DMS79 treated with DMSO at 0.1 percent for 48 hours (cell line): ENCODE measurements at regions not wholly inside any gene's neighbourhood (a gene's known extent, or its start where the extent isn't known, plus 50 kb on each side); places are given as distances from the start of the nearest gene placed in this dataset.
"Not testable (repeated sequence)": the region's sequence is repeated elsewhere in the genome, so short reads cannot be mapped to it uniquely, and the experiment has no call there.

Source experiments
- DNase-seq: peaks from one replicate; lab custom pipeline; 2025; lab: John Stamatoyannopoulos, UW

DNA sequence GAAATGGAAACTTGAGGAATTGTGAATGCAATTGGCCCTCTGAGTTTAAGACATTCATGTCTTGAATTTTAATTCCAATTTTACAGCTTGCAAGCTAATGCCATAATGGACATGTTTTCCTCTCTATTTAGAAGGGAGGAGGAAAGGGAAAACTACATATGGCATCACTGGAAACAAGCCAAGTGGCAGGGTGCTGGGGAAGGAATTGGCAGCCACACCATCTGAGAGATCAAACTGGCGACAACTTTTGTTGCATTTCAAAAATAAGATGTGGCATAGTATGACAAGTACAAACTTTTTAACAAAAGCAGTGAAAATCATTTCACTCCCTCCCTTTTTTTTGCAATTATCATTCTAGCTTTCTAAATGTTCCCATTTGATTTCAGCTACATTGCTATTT, 615.6 kb downstream of the CENPC start:
- DNase-seq: no peak

DNA sequence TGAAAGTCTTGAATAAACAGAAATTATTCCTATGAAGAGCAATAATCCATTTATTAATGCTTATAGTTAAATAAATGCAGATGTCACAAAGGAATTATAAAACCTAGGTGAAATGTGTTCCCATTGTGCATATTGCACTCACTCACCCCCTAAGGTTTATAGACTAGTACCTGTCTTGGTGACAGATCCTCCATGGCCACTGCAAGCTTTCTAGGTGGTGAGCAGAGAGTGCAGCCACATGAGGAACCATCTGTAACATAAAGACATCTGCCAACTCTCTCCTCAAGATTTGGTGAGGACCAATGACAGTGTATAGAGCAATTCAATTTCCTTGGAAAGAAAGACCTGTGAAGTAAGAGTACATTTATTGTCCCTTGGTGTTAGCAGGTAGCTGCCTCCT, 616.4 kb downstream of the CENPC start:
- not testable (repeated sequence) for DNase-seq

DNA sequence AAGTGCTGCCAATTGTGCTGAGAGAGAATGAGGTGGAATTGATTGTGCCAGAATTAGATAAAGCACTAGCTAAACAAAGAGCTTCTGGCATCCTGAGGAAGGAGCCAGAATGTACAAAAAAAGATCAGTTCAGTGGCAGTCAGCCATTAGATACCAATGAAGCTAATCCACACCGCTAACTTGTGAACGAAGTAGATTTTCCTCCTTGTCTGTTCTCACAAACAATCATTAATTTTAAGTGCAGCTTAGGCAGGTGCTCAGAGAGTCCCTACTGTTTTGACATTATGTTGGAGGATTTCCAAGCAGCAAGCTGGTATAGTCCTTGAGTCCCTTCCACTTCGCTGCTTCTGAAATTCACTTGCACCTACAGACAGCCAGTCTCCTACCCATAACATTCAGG, 617.4 kb downstream of the CENPC start:
- DNase-seq: peak; percentile 62

DNA sequence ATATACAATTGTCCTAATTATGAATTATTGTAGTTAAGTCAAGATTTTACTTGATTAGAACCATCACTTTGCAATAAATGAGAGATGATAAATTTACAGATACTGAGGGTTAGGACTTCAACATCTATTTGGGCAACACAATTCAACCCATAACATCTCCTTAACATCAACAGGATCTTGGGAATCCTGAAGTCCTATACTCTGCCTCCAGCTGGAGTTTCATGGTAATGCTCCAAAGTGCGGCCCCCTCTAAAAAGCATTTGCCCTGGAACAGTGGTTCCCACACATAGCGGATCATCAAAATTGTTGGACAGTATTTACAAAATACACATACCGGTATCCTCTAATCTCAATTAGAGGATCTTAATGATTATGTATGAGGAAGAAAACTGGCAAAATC, 618.6 kb downstream of the CENPC start:
- DNase-seq: no peak

DNA sequence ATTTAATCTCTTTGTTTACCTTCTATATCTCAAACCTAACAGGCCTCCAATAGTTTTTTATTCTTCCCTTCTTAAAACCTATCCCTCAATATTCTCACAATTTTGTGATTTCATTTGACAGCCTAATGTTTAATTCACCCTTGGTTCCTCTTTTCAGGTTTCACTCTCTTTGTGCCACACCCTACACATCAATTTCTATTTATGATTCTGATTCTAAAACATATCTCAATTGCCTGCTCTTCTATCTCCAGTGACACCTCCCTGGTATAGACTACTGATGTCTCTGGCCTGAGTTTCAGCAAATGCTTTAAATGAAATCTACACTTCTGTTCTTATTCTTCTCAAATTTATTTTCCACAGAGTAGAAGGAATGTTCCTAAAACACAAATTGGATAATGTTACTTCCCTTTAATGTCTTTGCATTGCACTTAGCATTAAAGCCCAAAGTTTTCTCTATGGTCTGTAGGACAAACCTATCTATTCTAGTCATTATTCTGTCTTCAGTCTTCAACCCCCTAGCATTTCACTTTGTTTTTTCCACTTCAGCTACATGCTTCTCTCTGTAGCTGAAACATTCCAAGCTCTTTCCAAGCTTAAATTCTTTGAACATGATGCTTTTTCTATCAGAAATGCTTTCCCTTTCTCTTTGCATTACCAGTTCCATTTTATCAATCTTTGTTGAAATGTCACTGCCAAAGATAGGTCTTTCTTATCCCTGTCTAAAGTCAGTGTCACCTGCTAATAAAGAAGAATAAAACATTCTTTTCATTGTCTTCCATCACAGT, 622.0 kb downstream of the CENPC start:
- no peak for DNase-seq

DNA sequence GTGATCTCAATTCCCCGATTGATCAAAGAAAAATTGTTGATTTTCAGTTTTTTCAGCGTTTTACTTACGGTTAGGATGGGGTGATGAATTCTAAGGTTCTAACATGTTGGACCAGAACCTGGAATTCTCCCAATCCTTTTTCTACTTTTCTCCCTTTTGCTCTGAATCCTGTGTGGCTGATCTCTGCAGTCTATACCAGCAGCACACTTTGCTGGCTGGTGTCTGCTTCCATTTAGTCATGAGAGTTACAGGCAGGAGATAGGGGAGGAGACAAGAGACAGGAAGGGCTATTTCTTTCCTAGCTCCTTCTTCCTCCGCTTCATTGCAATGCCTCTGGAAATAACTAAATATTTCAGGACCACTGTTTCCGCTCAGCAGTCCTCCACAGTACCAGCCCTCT, 623.9 kb downstream of the CENPC start:
- no peak for DNase-seq

DNA sequence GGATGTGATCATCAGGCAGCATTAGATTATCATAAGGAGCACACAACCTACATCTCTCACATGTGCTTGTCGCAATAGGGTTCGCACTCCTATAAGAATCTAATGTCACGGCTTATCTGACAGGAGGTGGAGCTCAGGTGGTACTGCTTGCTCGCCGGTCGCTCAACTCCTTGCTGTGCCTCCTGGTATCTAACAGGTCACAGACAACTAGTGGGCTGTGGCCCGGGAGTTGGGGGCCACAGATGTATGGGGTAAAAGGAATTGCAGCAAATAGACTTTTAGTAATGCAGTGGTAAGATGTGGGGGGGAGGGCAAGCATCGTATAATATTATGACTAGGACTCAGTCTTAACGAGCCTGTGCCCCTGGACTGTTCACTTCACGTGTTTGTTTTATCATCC, 624.8 kb downstream of the CENPC start:
- no peak for DNase-seq

DNA sequence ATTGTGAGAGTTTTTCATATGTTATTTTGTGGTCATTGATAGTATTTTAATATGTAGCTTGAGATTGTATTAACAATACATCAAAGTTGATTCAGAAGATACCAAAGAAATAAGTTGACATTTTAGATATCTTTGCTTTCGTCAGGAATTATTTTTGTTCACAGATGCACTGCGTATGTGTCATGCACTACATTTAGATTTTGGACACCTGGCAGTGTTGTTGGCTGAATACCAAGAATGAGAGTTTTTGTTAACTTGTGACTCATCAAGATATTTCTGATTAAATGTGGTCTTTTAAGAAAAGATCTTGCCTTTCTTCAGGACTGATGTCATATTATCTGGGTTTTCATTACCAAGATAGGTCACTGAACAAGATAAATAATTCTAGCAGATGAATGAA, 633.4 kb downstream of the CENPC start:
- DNase-seq: no peak

DNA sequence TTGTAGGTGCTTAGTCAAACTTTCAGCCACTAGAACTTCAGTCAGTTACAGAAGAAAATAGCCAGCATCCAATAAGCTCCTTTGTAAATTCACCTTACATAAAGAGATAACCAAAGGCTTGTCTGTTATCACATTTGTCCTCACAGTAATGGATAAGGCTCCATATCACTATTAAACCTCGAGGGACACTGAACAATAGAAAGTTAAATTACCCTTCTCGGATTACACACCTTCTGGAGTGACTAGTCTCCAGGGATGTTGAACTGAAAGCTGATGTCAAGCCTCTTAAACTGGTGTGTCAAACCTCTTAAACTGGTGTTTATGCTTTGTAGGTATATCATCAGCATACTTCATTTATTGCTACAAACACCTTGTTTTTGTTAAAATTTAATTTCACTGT, 639.0 kb downstream of the CENPC start:
- no peak for DNase-seq

DNA sequence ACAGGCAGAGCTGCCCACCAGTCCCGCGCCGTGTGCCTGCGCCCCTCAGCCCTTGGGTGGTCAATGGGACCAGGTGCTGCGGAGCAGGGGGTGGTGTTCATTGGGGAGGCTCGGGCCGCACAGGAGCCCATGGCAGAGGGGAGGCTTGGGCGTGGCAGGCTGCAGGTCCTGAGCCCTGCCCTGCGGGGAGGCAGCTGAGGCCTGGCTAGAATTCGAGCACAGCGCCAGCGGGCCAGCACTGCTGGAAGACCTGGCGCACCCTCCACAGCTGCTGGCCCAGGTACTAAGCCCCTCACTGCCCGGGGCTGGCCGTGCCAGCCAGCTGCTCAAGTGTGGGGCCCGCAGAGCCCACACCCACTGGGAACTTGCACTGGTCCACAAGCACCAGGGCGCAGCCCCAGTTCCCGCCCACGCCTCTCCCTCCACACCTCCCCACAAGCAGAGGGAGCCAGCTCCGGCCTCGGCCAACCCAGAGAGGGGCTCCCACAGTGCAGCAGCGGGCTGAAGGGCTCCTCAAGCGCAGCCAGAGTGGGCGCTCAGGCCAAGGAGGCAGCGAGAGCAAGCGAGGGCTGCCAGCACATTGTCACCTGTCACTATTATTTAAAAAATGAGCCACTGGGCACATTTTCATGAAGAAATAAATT, 645.8 kb downstream of the CENPC start:
- no peak for DNase-seq

DNA sequence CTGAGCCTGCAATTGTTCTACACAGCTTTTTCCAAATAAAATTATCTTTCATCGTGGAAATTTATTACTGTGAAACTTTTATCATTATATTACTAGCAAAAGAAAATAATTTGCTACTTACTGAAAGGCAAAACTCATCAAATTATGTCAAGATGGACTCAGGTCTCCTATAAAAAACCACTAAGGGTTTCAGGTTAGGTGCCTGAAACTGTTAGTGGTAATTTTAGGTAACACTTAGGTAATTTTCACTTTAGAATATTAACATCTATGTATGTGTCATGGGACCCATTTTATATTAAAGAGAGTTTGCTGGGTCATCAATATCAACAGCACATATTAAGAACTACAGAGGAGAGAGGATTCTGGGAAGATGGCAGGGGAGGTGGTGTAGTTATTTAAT, 651.5 kb downstream of the CENPC start:
- no peak for DNase-seq

DNA sequence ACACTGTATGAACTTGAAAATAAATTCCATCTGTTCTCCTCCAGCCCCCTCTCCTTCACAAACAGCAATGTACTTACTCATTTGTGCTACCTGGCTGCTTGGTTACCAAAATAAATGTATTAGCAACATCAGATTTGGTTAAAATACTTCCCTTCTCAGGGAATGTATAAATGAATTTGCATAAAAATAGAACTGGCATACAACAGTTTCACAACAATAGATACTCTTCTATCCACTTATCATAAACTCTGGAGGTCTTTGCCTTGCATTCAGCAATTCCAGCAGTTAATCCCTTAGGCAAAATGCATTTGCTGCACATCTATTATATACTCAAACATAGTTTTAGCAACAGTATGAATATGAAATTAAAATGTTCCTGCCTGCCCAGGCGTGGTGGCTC, 658.2 kb downstream of the CENPC start:
- DNase-seq: no peak

DNA sequence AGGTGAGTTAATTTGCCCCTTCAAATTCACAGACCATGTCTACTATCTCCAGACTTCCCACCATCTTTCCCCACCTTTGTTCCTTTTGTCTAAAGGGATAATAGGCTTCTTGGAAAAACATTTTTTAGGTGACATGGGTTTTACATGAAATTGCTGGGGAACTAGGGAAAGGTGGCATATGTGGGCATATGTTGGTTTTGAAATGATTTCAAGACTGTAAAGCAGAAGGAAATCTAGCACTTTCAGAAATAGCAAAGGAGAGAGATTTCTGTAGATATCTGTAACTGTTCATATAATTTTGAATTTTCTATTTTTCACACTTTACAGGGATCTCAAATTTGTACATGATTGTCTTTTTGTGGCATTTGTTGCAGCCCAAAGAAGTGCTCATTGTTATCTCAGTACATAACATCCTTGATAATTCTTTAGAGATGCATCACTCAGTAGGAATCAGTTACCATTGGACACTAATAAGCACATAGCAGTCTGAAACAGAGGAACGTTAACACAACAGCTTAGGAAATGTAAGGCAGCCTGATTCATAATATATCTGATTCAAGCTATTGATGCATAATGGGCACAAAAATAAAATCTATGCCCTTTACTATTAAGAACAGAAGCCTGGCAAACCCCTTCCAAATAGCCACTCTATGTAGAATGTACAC, 659.7 kb downstream of the CENPC start:
- DNase-seq: no peak

DNA sequence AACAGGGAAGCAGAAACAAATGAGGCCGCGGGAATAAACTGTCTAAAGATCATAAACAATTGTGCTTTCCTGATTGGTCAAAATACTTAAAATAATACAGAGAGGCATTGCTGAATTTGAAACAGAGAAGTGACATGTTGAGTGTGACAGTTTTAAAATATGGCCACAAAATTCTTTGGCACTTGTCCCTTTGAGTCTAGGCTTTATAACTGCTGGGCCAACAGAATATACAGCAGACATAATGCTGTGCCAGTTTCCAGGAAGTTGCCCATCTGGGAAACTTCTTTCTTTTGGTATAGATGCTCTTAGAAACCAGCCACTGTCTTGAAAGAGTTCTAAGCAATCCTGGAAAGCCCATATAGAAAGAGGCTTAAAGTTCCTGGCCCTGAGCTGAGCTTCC, 668.4 kb downstream of the CENPC start:
- no peak for DNase-seq

DNA sequence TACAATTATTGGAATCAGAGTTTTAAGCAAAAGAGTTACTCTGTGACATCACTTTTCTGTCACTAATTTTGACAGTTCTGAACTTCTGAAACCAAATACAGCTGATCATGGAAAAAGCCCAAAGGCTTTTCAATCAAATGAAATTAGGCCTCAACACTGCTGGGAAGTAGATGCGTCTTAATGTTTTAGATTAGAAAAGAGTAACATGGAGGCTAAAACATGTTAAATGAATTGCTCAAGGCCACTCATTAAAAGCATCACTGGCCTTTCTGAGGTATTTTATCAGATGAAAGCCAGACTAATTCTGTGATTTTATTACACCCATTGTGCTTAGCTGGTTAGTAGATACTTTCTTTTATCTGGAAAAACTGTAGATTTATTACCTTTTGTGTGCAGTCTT, 672.6 kb downstream of the CENPC start:
- no peak for DNase-seq

DNA sequence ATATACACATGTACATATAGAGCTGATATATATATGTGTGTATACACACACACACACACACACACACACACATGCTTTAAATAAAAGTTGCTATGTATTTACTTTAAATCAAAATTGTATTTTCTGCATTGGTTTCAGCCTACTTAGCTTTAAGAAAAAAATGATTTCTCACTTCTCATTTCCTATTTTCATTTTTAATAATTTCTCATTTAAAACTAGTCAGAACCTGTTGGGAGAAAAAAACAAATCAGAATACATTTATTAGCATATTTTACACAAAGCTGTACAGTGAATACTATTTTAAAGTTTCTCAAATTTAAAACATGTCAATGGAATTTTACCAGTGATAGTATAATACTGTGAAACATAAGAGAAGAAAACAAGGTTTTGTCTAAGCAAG, 681.8 kb downstream of the CENPC start:
- no peak for DNase-seq

DNA sequence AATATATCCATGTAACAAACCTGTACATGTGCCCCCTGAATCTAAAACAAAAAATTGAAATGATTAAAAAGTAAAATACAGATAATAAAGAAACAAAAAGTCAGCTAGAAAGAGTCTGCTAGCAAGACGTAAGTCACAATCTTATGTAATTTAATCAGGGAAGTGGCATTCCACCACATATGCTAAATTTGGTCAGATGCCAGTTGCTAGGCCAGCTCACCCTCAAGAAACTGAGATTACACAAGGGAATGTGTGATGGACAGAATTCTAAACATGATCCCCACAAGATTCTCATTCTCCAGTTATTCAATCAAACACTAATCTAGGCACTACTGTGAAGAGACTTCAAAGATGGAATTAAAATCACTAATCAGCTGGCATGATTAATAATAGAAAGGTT, 689.3 kb downstream of the CENPC start:
- no peak for DNase-seq

DNA sequence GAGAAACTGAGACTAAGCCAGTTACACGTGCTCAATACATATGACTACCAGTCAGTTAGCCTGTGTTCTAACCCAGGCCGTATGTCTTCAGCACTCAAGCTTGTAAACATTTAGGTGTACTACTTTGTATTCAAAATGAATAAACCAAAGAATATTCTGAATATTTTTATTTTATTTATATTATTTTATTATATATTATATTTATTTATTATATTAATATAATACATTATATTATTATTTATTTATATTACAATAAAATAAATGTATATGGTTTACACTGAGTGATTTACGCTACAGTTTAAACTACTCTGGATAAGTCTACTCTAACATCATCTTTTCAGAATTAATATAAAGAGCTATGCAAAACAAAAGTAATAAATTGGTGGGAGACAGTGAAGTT, 691.5 kb downstream of the CENPC start:
- no peak for DNase-seq

DNA sequence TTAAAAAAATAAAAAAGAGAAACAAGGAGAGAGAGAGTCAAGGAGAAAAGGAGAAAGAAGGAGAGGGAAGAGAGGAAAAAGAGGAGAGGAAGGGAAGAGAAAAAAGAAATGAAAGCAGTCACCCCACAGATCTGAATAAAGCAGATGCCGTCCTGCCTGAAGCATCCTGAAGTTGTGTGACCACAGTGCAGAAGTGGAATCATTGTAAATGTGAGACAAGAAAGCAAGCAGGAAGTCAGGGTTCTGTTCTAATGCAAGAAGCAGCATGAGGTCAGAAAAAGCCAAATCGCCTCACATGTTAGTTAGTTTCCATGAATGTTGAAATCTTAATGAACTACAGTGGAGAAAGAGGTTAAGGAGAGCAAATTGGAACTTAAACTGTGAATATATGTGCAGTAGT, 692.5 kb downstream of the CENPC start:
- DNase-seq: no peak

DNA sequence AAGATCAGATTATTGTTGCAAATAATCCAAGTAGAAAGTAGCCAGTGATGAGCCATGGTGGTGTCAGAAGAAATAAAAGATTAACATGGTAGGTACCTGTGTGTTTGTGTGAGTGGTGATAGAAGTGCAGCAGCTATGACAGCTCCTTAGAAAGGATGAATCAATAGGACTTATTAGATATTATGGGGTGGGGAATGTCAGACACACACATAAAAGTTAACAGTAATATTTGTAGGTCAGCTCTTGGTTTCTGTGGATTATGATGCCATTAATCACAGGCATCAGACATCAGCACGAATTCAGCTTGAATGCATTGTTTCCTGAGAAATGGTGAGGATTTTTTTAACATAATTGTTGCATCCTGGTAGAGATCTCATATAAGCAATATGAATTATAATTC, 695.7 kb downstream of the CENPC start:
- no peak for DNase-seq

DNA sequence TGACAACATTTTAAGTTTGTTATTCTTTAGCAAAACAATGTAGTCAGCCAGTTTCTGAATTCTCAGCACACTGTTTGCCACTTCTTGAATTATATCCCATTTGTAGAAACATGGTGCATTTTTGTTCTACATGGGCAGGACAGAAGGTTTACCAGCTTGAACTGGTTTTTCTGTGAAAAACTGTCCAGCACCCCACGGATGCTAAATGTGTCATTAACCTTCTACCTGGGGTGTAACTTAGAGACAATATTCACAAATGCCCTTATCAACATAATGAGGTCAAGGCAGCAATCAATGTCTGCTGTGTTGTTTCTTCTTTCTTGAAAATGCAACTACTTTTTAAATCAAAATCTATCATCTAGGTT, 702.6 kb downstream of the CENPC start:
- DNase-seq: no peak

DNA sequence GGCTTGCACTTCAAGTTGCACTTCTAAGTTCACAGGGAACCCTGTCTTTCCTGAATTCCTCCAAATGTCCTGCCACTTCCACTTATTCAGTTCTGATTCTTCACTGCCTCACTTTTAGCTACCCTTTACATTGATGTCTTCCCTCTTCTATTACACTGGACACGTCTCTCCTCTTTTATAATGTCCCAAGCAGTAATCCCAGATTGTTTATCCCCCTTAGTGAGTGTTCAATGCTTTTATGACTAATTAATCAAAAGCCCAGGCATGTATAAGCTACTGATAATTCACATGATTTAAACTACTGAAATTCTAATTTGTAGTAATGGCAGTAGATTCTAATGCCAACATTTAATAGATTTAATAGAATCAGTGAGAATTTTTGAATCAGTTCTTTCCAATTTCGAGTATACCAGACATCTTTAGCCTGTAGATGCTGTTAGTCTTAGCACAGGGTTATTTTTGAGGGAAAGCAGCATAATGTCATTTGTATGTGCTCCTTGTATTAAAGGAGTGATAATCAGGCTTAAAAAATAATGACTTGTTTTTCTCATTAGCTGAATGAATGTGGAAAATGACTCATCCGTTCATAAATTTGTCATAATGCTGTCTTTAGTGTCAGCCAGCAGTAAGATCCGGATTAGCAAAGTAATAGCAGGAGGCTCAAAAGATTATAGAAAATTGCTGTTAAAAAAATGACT, 703.1 kb downstream of the CENPC start:
- no peak for DNase-seq

DNA sequence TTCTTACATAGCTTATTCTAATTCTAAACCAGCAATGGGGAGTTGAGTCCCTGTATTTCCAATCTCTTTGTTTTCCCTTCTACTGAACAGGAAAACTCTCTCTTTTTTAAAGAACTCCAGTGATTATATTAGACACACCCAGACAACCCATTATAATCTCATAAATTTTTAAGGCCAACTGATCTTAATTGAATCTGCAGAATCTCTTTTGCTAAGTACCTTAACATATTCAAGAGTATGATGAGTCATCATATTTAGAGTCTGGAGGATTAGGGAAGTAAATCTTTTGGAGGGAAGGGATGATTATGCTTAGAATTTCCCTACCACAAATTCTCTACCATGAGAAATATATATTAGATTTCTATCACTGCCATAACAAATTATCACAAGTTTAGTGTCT, 705.1 kb downstream of the CENPC start:
- no peak for DNase-seq
